NCI-H1694 treated with DMSO at 0.1 percent for 48 hours (cell line): ENCODE measurements at regions not wholly inside any gene's neighbourhood (a gene's known extent, or its start where the extent isn't known, plus 50 kb on each side); places are given as distances from the start of the nearest gene placed in this dataset.
A peak's percentile ranks its signal among the peaks of the same experiment; 100 is the strongest.

Experiments used
- DNase-seq: peaks from one replicate; lab custom pipeline; 2025; lab: John Stamatoyannopoulos, UW

DNA sequence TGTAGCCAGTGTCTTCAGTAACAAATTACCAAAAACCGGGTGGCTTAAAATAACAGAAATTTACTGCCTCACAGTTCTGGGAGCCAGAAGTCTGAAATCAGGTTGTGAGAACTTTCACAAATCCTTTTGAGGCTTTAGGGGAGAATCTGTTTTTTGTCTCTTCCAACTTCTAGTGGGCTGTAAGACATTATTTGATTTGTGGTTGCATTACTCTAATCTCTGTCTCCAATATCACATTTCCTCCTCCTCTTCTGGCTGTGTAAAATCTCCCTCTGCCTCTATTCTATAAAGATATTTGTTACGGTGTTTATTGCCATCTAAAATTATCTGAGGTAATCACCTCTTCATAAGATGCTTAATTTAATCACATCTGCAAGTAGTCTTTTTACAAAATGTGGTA, 1039.6 kb upstream of the LRRN3 start:
- DNase-seq = no peak

GRCh38 chr7:110056331-110056730, 1034.6 kb upstream of the LRRN3 start:
- DNase-seq = no peak

DNA sequence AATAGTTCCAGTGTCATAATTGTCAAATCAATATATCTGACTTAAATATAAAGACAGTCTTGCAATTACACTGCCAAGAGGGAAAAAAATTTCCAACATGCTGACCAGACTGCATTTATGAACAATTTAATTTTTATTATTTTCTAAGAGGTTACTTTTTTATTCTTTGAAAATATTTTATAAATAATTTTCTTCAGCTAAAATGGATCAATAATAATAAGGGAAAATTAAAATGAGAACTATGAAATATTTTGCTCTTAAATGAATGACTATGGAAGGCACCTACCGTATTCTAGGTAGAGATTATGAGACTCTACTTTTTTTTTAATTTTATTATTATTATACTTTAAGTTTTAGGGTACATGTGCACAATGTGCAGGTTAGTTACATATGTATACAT, 1032.5 kb upstream of the LRRN3 start:
- no peak for DNase-seq

GRCh38 chr7:110061387-110061786, 1029.5 kb upstream of the LRRN3 start:
- DNase-seq = no peak

- DNase-seq = peak; percentile 22
These were observed 1025.8 kb upstream of the LRRN3 start for GRCh38 chr7:110065121-110065520.

- DNase-seq = no peak
These were observed 1024.1 kb upstream of the LRRN3 start for GRCh38 chr7:110066843-110067242.

- DNase-seq = no peak
These were observed 1019.7 kb upstream of the LRRN3 start for GRCh38 chr7:110071192-110071591.

GRCh38 chr7:110075450-110075849, 1015.5 kb upstream of the LRRN3 start:
- no peak for DNase-seq

DNA sequence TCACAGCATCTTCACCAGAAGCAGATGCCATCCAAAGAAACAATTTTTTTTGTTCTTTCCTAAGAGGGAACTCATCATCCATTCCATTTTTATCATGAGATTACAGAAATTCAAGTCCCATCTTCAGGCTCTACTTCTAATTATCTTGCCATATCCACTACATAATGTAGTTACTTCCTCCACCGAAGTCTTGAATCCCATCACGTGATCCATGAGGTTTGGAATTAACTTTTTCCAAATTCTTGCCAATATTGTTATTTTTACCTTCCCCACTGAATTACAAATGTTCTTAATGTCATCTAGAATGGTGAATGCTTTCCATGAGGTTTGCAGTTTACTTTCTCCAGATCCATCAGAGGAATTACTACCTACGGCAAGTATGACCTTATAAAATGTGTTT, 1014.7 kb upstream of the LRRN3 start:
- DNase-seq = no peak

DNA sequence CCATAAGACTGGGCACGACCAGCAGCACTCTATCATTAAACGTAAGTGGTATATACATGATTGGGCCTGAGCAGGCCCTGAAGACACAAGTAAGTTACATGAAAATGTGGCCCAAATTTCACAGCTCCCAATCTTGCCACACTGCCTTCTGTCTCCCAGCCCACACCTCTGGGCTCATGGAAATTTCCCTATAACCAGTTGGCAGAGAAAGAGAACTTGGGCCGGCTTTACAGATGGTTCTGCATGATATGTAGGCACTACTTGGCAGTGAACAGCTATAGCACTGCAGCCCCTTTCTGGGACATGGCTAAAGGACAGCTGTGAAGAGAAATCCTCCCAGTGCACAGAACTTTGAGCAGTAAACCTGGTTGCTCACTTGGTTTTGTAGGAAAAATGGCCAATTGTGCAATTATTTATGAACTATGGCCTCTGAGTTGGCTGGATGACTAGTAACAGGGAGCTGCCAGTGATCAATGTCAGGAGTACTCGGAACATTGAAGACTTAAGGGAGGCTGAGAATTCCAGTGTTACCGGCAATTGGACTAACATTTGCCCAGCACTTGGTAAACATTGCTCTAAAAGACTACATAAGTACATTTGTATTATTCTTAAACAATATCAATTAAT, 1006.6 kb upstream of the LRRN3 start:
- peak; percentile 68 for DNase-seq

DNA sequence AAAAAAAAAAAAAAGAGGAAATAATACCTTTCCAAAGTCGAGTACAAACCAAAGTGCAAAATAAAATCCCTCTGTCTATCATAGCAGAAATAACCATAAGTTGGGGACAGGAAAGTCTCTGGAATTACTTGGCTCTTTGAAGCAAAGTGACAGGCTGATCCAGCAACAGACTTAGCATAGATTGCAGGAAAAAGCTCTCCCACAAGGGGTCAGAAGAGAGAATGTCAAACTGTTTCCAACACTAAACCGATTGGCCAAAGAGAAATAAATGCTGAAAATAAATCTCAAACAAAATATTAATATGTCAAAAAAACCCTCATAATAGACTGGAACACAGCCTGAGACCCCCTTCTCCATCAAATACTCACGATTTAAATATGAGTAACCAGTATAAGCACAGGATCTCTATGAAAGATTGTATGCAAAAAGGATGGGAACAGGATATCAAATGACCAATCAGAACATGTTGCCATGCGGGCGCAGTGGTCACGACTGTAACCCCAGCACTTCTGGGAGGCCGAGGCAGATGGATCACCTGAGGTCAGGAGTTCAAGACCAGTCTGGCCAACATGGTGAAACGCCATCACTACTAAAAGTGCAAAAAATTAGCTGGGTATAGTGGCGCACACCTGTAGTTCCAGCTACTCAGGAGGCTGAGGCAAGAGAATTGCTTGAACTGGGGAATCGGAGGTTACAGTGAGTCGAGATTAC, 1000.7 kb upstream of the LRRN3 start:
- no peak for DNase-seq

DNA sequence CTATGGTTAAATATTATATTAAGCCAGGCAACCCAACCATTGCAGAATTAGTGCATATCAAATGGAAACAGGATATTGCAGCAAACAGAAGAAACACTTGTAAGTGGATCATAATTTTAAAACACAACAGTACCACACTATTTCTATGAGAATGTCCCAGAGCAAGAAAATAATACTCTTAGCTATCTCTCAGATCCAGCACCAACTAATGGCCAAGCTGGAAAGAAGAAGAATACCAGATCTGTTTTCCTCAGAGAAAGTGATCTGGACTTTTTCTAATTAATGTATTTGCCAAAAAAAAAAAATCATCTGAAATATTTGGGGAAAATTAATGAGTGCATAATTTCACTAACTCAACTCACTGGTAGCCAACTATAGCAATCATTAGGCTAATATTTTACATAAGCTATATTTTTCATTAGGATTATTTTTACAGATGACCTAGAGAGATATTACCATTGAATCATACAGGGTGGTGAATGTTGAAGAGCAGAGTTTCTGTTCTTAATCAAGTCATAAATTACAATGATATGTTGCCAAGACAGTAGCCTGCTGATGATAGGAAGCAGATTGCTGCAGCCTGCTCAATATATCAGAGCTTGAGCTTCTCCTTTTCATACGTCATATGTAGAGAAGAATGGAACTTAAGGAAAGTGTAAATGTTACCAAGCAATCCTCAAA, 995.4 kb upstream of the LRRN3 start:
- no peak for DNase-seq

GRCh38 chr7:110104243-110104642, 986.7 kb upstream of the LRRN3 start:
- DNase-seq = no peak

DNA sequence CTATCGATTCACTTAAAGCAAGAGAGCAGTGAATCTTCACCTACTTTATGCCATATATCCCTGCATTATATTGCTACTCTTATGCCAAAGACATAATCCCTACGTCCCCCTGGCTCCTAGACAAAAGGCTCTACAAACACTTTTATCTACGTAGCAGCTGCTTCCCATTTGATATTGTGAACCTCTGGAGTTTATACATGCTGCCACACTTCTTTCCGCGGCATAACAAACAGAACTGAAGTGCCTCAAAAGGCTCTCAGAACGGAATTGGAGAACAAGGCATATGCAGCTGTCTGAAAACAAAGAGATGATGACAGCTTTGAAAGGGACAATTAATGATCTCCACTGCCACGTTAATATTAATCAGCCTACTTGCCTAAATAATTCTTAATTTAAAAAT, 985.6 kb upstream of the LRRN3 start:
- no peak for DNase-seq

DNA sequence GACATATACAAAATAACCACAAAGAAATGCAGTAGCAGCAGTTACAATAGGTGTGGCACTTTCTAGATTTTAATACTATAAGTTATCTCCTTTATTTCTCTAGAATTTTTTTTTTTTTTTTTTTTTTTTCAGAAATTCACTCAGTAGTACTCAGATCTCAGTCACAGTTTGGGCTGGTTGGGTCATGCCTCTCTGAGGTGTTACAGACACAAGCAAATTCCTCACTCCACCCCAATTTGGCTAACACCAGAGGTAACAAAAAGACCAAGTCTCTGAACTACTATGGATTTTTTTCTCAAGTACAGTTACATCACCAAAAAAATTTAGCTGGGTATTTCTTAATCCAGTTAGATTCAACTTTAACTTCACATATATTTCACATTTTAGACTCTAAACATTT, 985.1 kb upstream of the LRRN3 start:
- no peak for DNase-seq

- DNase-seq = no peak
These were observed 970.9 kb upstream of the LRRN3 start for GRCh38 chr7:110119883-110120581.

- no peak for DNase-seq
These were observed 961.8 kb upstream of the LRRN3 start for GRCh38 chr7:110129159-110129558.

- peak; percentile 37 for DNase-seq
These were observed 960.3 kb upstream of the LRRN3 start for GRCh38 chr7:110130669-110131068.

- DNase-seq = no peak
These were observed 959.6 kb upstream of the LRRN3 start for GRCh38 chr7:110131344-110131743.

DNA sequence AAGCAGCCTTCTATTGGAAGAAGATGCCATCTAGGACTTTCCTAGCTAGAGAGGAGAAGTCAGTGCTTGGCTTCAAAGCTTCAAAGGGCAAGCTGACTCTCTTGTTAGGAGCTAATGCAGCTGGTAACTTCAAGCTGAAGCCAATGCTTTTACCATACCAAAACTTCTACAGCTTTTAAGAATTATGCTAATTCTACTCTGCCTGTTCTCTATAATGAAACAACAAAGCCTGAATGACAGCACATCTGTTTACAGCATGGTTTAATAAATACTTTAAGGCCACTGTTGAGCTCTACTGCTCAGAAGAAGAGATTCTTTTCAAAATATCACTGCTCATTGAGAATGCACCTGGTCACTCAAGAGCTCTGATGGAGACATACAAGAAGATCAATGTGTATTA, 951.9 kb upstream of the LRRN3 start:
- no peak for DNase-seq

DNA sequence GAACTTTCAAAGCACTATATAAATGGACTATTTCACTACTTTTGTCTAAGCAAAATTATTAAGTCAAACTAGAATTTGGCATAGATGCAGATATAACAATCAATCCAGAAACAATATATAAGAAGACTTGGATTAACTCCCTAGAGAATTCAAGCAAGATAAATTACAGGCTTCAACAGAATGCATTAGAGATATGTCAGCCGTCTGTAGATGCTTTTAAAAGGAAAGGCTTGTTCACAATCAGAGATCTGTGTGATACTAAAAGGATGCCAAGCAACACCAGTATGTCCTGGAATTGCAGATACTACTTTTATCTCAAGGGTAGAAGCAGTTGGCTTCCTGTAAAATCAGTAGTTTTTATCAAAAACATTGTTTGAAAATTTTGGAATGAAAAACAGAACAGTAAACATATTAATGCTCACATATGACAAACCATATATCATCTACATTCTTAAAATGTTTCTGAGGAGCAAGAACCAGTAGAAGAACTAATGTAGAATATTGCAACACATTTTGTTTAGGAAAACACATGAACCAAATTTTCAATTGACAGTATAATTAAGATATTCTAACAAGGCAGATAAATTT, 947.9 kb upstream of the LRRN3 start:
- DNase-seq = no peak

GRCh38 chr7:110144599-110144998, 946.3 kb upstream of the LRRN3 start:
- no peak for DNase-seq
